PC-9 (cell line): ENCODE measurements at regions not wholly inside any gene's neighbourhood (a gene's known extent, or its start where the extent isn't known, plus 50 kb on each side); places are given as distances from the start of the nearest gene placed in this dataset.

Source experiments
- BruUV-seq: library from RNA; stranded (reverse); fragments of 400-500 nt; replicated peaks from 2 replicates; lab custom pipeline; 2021; lab: Mats Ljungman, UMichigan
- CTCF ChIA-PET: fragments of 300-600 bp; sonication (Branson Sonifier 250); formaldehyde crosslinking; loops from one replicate; lab custom pipeline; 2022; ENCODE audit warnings: antibody characterized with exemption; lab: Charles Lee
- POLR2A ChIA-PET: fragments of 300-600 bp; sonication (Branson Sonifier 250); formaldehyde crosslinking; loops from one replicate; lab custom pipeline; 2022; ENCODE audit warnings: antibody characterized with exemption; ENCODE audit not compliant: unreplicated experiment; lab: Charles Lee
- DNase-seq, 2 experiments: peaks; one replicate each; pipeline versions ENCODE4 v3.0.0 to v3.0.0-alpha.2; 2015 to 2022; ENCODE audit warnings: mixed read lengths in 1 of 2
- H2AFZ ChIP-seq: fragments of 200-600 bp; sonication (generic); 2 replicates; pipeline ENCODE4 v1.8.1; 2017; ENCODE audit warnings: antibody characterized with exemption
- H3F3A ChIP-seq: fragments of 200-600 bp; sonication (generic); 2 replicates; pipeline ENCODE4 v1.8.1; 2017; ENCODE audit warnings: antibody characterized with exemption, mild to moderate bottlenecking, low read depth; ENCODE audit not compliant: insufficient read depth
- H3K27ac ChIP-seq: fragments of 200-600 bp; sonication (generic); 2 replicates; pipeline ENCODE4 v1.6.1; 2016; ENCODE audit warnings: mixed run types
- H3K27me3 ChIP-seq: fragments of 200-600 bp; sonication (generic); 2 replicates; pipeline ENCODE4 v1.6.1; 2016; ENCODE audit warnings: low read depth, mixed run types; ENCODE audit not compliant: insufficient read depth
- H3K36me3 ChIP-seq: fragments of 200-600 bp; sonication (generic); 2 replicates; pipeline ENCODE4 v1.6.1; 2016; ENCODE audit warnings: low read depth, mixed run types
- H3K4me1 ChIP-seq: fragments of 200-600 bp; sonication (generic); replicated peaks from 2 replicates; pipeline ENCODE4 v1.6.1; 2016; ENCODE audit warnings: mixed run types; ENCODE audit not compliant: insufficient read depth
- H3K4me2 ChIP-seq: fragments of 200-600 bp; sonication (generic); 2 replicates; pipeline ENCODE4 v1.6.1; 2017; ENCODE audit warnings: mixed run types
- H3K4me3 ChIP-seq: fragments of 200-600 bp; sonication (generic); 2 replicates; pipeline ENCODE4 v1.6.1; 2016; ENCODE audit warnings: mixed run types
- H3K79me2 ChIP-seq: fragments of 200-600 bp; sonication (generic); 2 replicates; pipeline ENCODE4 v1.6.1; 2017; ENCODE audit warnings: low read depth, mixed run types
- H3K9me2 ChIP-seq: fragments of 200-600 bp; sonication (generic); 2 replicates; pipeline ENCODE4 v1.8.1; 2017; ENCODE audit warnings: mild to moderate bottlenecking; ENCODE audit not compliant: insufficient read depth
- H3K9me3 ChIP-seq: fragments of 200-600 bp; sonication (generic); 2 replicates; pipeline ENCODE4 v1.8.1; 2016; ENCODE audit warnings: low read depth; ENCODE audit not compliant: insufficient read depth
- H4K20me1 ChIP-seq: fragments of 200-600 bp; sonication (generic); 2 replicates; pipeline ENCODE4 v1.8.1; 2017; ENCODE audit not compliant: insufficient read depth
- EZH2 ChIP-seq: fragments of 200-600 bp; sonication (generic); IDR thresholded peaks from 2 replicates; pipeline ENCODE4 v1.8.0; 2017; ENCODE audit warnings: antibody characterized with exemption, low read depth
- intact Hi-C: fragments of 100-400 bp; cut with micrococcal nuclease; formaldehyde crosslinking; loops from one replicate; pipeline ENCODE4 v1.10.0; 2022; ENCODE audit not compliant: unreplicated experiment
- TF ChIP-seq, protein P1 (sequence below): fragments of 200-600 bp; sonication (generic); conservative IDR thresholded peaks from 2 replicates; pipeline ENCODE4 v1.6.1; 2017; ENCODE audit warnings: mixed run types, antibody characterized with exemption, mild to moderate bottlenecking, moderate library complexity

DNA sequence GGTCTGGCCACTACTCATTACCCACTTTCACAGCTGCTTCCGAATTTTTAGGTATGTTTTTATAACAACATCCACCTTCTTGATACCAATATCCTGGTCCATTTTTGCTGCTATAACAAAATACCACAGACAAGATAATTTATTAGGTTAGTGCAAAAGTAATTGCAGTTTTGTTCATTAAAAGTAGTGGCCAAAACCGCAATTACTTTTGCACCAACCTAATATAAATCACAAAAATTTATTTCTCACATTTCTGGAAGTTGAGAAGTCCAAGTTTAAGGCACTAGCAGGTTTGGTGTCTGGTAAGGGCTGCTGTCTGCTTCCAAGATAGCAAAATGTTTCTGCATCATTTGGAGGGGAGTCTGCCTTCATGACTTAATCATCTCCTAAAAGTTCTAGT, 624.7 kb upstream of the ALCAM start:
- H3K4me3 ChIP-seq, result no peak overlapping the region
- no peaks in the 10 kb centered on the region for H4K20me1 ChIP-seq
- POLR2A ChIA-PET, result no interaction called here
- CTCF ChIA-PET, result no interaction called here
- no TSS peak for BruUV-seq
- no peak overlapping the region for H3K4me2 ChIP-seq
- no peaks in the 10 kb centered on the region for H3K4me1 ChIP-seq
- intact Hi-C loops, result no loop called here
- DNase-seq, result no peak
- TF ChIP-seq, protein P1, sequence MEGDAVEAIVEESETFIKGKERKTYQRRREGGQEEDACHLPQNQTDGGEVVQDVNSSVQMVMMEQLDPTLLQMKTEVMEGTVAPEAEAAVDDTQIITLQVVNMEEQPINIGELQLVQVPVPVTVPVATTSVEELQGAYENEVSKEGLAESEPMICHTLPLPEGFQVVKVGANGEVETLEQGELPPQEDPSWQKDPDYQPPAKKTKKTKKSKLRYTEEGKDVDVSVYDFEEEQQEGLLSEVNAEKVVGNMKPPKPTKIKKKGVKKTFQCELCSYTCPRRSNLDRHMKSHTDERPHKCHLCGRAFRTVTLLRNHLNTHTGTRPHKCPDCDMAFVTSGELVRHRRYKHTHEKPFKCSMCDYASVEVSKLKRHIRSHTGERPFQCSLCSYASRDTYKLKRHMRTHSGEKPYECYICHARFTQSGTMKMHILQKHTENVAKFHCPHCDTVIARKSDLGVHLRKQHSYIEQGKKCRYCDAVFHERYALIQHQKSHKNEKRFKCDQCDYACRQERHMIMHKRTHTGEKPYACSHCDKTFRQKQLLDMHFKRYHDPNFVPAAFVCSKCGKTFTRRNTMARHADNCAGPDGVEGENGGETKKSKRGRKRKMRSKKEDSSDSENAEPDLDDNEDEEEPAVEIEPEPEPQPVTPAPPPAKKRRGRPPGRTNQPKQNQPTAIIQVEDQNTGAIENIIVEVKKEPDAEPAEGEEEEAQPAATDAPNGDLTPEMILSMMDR, result no peak
- TF ChIP-seq EZH2, result no peak
- H3K9me2 ChIP-seq, result no peaks in the 10 kb centered on the region; the same call in 1 of the 2 replicates
- H3K79me2 ChIP-seq, result no peaks in the 10 kb centered on the region
- no peaks in the 10 kb centered on the region for H3K9me3 ChIP-seq
- no peak overlapping the region for H2AFZ ChIP-seq
- no peaks in the 10 kb centered on the region for H3K36me3 ChIP-seq
- H3K27ac ChIP-seq, result no peak overlapping the region
- H3F3A ChIP-seq, result no peaks in the 10 kb centered on the region
- H3K27me3 ChIP-seq, result no peaks in the 10 kb centered on the region

DNA sequence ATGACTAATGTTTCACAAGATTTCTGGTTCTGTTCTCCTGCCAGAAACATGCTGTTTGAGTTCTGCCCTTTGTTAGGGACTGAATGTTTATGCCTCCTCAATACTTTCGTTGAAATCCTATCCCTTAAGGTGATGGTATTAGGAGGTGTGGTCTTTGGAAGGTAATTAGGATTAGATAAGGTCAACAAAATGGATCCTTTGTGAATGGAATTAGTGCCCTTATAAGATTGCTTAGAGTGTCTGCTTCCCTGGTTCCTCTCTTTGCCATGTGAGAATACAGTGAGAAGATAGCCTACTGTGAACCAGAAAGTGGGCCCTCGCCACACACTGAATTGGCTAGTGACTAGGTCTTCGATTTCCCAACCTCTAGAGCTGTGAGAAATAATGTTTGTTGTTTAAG, 621.4 kb upstream of the ALCAM start:
- no TSS peak for BruUV-seq
- H3K27ac ChIP-seq, result no peak overlapping the region
- CTCF ChIA-PET, result no interaction called here
- H3F3A ChIP-seq, result no peaks in the 10 kb centered on the region
- no peaks in the 10 kb centered on the region for H3K27me3 ChIP-seq
- TF ChIP-seq, protein P1, result no peak
- TF ChIP-seq EZH2, result no peak
- H3K79me2 ChIP-seq, result no peaks in the 10 kb centered on the region
- H3K36me3 ChIP-seq, result no peaks in the 10 kb centered on the region
- no peaks in the 10 kb centered on the region for H3K4me1 ChIP-seq
- no peaks in the 10 kb centered on the region for H4K20me1 ChIP-seq
- intact Hi-C loops, result no loop called here
- DNase-seq, result peak in 1 of 2 experiments; percentile 25
- H2AFZ ChIP-seq, result no peak overlapping the region
- no peak overlapping the region for H3K4me2 ChIP-seq
- H3K9me2 ChIP-seq, result no peaks in the 10 kb centered on the region; the same call in 1 of the 2 replicates
- H3K4me3 ChIP-seq, result no peak overlapping the region
- POLR2A ChIA-PET, result no interaction called here
- no peaks in the 10 kb centered on the region for H3K9me3 ChIP-seq

DNA sequence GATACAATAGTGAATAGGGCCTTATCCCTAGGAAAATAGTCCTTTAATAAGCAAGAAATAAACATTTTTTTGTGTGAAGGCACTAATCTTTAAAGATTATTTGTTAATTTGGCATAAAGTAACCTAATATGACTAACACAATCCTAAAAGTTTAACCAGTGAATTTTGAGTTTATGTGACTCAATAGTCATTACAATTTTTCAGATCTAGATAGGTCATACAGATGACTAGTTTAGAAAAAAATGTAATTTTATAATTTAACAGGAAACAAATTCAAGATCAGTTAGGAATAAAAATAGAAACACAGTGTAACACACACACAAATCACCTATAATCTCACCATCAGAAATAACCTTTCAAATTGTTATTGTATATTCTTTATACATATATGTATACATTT, 620.7 kb upstream of the ALCAM start:
- no peaks in the 10 kb centered on the region for H3K9me2 ChIP-seq
- no peaks in the 10 kb centered on the region for H3F3A ChIP-seq
- H3K36me3 ChIP-seq, result no peaks in the 10 kb centered on the region
- H3K4me3 ChIP-seq, result no peak overlapping the region
- no peaks in the 10 kb centered on the region for H3K27me3 ChIP-seq
- ChIA-PET CTCF (no interaction called here), POLR2A (no interaction called here)
- peak in 1 of 2 experiments; percentile 4 for DNase-seq
- intact Hi-C loops, result no loop called here
- H4K20me1 ChIP-seq, result no peaks in the 10 kb centered on the region
- H3K27ac ChIP-seq, result no peak overlapping the region
- TF ChIP-seq, protein P1, result no peak
- no peak for TF ChIP-seq EZH2
- H3K4me2 ChIP-seq, result no peak overlapping the region
- no TSS peak for BruUV-seq
- H3K9me3 ChIP-seq, result no peaks in the 10 kb centered on the region
- no peaks in the 10 kb centered on the region for H3K4me1 ChIP-seq
- no peak overlapping the region for H2AFZ ChIP-seq
- no peaks in the 10 kb centered on the region for H3K79me2 ChIP-seq
